ENCODE measurements at regions not wholly inside any gene's neighbourhood (a gene's known extent, or its start where the extent isn't known, plus 50 kb on each side); places are given as distances from the start of the nearest gene placed in this dataset.

GRCh38 chr2:220466251-220466691 is 838.8 kb downstream of the SLC4A3 start:
- TF ChIP-seq POLR2AphosphoS5 (IDR thresholded peaks at IDR 0.05; ENCODE audit: low read depth, low read length) = no peak
- no peak for TF ChIP-seq POLR2A (IDR thresholded peaks at IDR 0.05; ENCODE audit: low read depth, low read length)
- no peak for TF ChIP-seq POU2F2 (IDR thresholded peaks at IDR 0.05; ENCODE audit: low read depth, low read length)
